ENCODE measurements at regions not wholly inside any gene's neighbourhood (a gene's known extent, or its start where the extent isn't known, plus 50 kb on each side); places are given as distances from the start of the nearest gene placed in this dataset.

DNA sequence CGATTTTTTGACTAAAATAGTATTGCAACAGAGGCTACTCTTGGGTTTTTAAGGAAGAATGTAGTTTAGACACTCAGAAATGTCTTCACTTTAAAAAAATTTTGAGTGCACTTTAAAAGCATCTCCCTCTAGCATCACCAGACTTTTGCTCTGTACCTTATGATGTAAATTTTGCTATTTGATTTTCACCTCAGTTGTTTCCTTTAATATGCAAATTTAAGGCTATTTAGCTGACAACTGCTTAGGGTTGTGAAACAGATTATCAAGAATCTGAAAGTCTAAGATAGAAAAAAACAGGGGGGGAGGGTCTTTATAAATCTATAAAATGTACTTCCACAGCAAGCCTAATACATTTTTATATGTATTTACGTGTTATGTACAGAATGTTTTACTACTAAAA is 92.9 kb upstream of the USP38 start:
- Histone ChIP-seq H3K9ac (ENCODE audit: low read length in 3 of 3) (no peak overlapping the region), H3K27ac (ENCODE audit: low read depth in 2 of 2, low read length in 2 of 2) (no peak overlapping the region), H3K27me3 (ENCODE audit: control insufficient read depth, insufficient read depth, low read length) (no peaks in the 10 kb centered on the region), H3K4me3 (ENCODE audit: low read length in 3 of 3) (no peak overlapping the region), H3K4me1 (ENCODE audit: control insufficient read depth in 2 of 3, insufficient read depth in 2 of 3, low read depth in 1 of 3, low read length in 3 of 3) (no peaks in the 10 kb centered on the region), H3K36me3 (ENCODE audit: control insufficient read depth in 2 of 3, insufficient read depth in 3 of 3, low read length in 3 of 3) (no peaks in the 10 kb centered on the region), H3K9me3 (ENCODE audit: control insufficient read depth in 2 of 3, insufficient read depth in 1 of 3, low read length in 3 of 3) (no peaks in the 10 kb centered on the region)
- FAIRE-seq (no peak), DNase-seq (no peak)
- intact Hi-C loops (cut with DNase I) = no loop called here
- TF ChIP-seq, protein P1, sequence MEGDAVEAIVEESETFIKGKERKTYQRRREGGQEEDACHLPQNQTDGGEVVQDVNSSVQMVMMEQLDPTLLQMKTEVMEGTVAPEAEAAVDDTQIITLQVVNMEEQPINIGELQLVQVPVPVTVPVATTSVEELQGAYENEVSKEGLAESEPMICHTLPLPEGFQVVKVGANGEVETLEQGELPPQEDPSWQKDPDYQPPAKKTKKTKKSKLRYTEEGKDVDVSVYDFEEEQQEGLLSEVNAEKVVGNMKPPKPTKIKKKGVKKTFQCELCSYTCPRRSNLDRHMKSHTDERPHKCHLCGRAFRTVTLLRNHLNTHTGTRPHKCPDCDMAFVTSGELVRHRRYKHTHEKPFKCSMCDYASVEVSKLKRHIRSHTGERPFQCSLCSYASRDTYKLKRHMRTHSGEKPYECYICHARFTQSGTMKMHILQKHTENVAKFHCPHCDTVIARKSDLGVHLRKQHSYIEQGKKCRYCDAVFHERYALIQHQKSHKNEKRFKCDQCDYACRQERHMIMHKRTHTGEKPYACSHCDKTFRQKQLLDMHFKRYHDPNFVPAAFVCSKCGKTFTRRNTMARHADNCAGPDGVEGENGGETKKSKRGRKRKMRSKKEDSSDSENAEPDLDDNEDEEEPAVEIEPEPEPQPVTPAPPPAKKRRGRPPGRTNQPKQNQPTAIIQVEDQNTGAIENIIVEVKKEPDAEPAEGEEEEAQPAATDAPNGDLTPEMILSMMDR (IDR thresholded peaks at IDR 0.05; ENCODE audit: borderline replicate concordance, extremely low read depth, insufficient read depth) = no peak

DNA sequence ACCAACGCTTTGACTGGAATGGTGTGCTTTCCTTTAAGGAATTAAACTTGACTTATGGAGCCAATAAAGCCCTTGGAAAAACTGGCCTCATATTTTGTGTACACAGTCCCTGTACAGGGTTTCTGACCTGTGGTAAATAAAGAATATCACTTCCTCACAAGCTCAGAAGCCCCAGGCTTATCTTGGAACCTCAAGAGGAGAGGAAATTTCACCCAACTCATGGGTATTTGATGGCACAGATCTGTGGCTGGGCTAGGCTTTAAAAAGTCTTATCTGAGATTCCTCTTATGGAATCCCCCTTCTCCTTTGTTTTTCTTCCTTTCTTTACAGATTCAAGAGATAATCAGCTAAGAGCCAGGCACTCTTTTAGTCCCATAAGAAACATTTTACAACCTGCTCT is 89.3 kb upstream of the USP38 start:
- H3K36me3 ChIP-seq (ENCODE audit: control insufficient read depth in 2 of 3, insufficient read depth in 3 of 3, low read length in 3 of 3) = no peaks in the 10 kb centered on the region
- TF ChIP-seq, protein P1 (IDR thresholded peaks at IDR 0.05; ENCODE audit: borderline replicate concordance, extremely low read depth, insufficient read depth) = no peak
- H3K9me3 ChIP-seq (ENCODE audit: control insufficient read depth in 2 of 3, insufficient read depth in 1 of 3, low read length in 3 of 3) = no peaks in the 10 kb centered on the region
- DNase-seq (no peak), FAIRE-seq (no peak)
- no peak overlapping the region for H3K27ac ChIP-seq (ENCODE audit: low read depth in 2 of 2, low read length in 2 of 2)
- H3K4me1 ChIP-seq (ENCODE audit: control insufficient read depth in 2 of 3, insufficient read depth in 2 of 3, low read depth in 1 of 3, low read length in 3 of 3) = no peaks in the 10 kb centered on the region
- no peak overlapping the region for H3K4me3 ChIP-seq (ENCODE audit: low read length in 3 of 3)
- intact Hi-C loops (cut with DNase I) = no loop called here
- no peaks in the 10 kb centered on the region for H3K27me3 ChIP-seq (ENCODE audit: control insufficient read depth, insufficient read depth, low read length)
- H3K9ac ChIP-seq (ENCODE audit: low read length in 3 of 3) = no peak overlapping the region

DNA sequence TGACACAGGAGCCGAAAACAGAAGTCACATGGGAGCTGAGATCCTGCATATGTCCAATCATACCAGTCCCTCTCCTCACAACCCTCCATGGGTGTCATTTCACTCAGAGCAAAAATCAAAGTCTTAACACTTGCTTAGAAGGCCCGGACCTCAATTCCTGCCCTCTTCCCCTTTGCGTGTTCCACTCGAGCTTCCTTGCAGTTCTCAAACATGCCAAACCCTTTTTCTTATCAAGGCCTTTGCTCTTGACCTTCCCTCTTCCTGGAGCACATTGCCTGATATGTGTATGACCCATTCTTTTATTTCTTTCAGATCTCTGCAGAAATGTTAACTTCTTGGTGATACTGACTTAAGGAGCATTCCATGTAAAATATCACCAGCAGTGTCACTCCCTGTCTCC is 87.0 kb upstream of the USP38 start:
- Histone ChIP-seq H3K27ac (ENCODE audit: low read depth in 2 of 2, low read length in 2 of 2) (no peak overlapping the region), H3K9ac (ENCODE audit: low read length in 3 of 3) (no peak overlapping the region), H3K27me3 (ENCODE audit: control insufficient read depth, insufficient read depth, low read length) (no peaks in the 10 kb centered on the region), H3K4me1 (ENCODE audit: control insufficient read depth in 2 of 3, insufficient read depth in 2 of 3, low read depth in 1 of 3, low read length in 3 of 3) (no peaks in the 10 kb centered on the region), H3K9me3 (ENCODE audit: control insufficient read depth in 2 of 3, insufficient read depth in 1 of 3, low read length in 3 of 3) (no peaks in the 10 kb centered on the region), H3K36me3 (ENCODE audit: control insufficient read depth in 2 of 3, insufficient read depth in 3 of 3, low read length in 3 of 3) (no peaks in the 10 kb centered on the region), H3K4me3 (ENCODE audit: low read length in 3 of 3) (no peak overlapping the region)
- FAIRE-seq (no peak), DNase-seq (no peak)
- intact Hi-C loops (cut with DNase I) = no loop called here
- TF ChIP-seq, protein P1 (IDR thresholded peaks at IDR 0.05; ENCODE audit: borderline replicate concordance, extremely low read depth, insufficient read depth) = no peak

DNA sequence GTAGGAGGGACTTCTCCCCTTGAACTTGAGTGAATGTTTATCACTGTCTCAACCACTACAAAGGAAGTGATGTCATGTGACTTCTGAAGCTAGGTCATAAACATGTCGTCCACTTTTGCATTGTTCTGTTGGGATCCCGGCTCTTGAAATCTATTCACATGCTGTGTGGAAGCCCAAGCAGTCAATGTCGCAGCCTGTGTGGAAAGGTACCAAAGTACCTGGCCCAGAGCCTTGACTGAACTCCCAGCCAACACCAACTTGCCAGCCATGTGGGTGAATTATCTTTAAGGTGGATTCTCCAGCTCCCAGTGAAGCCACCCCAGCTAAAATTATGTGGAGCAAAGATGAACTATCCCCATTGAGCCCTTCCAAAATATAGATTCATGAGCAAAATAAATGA is 85.0 kb upstream of the USP38 start:
- intact Hi-C loops (cut with DNase I) = no loop called here
- Histone ChIP-seq H3K4me1 (ENCODE audit: control insufficient read depth in 2 of 3, insufficient read depth in 2 of 3, low read depth in 1 of 3, low read length in 3 of 3) (no peaks in the 10 kb centered on the region), H3K9me3 (ENCODE audit: control insufficient read depth in 2 of 3, insufficient read depth in 1 of 3, low read length in 3 of 3) (no peaks in the 10 kb centered on the region), H3K36me3 (ENCODE audit: control insufficient read depth in 2 of 3, insufficient read depth in 3 of 3, low read length in 3 of 3) (no peaks in the 10 kb centered on the region), H3K9ac (ENCODE audit: low read length in 3 of 3) (no peak overlapping the region), H3K4me3 (ENCODE audit: low read length in 3 of 3) (no peak overlapping the region), H3K27me3 (ENCODE audit: control insufficient read depth, insufficient read depth, low read length) (no peaks in the 10 kb centered on the region), H3K27ac (ENCODE audit: low read depth in 2 of 2, low read length in 2 of 2) (no peak overlapping the region)
- TF ChIP-seq, protein P1 (IDR thresholded peaks at IDR 0.05; ENCODE audit: borderline replicate concordance, extremely low read depth, insufficient read depth) = no peak
- FAIRE-seq = no peak
- DNase-seq = no peak

Measured in kidney (tissue), 13 donors.